ENCODE measurements at regions not wholly inside any gene's neighbourhood (a gene's known extent, or its start where the extent isn't known, plus 50 kb on each side); places are given as distances from the start of the nearest gene placed in this dataset.

- TF ChIP-seq, protein P1, sequence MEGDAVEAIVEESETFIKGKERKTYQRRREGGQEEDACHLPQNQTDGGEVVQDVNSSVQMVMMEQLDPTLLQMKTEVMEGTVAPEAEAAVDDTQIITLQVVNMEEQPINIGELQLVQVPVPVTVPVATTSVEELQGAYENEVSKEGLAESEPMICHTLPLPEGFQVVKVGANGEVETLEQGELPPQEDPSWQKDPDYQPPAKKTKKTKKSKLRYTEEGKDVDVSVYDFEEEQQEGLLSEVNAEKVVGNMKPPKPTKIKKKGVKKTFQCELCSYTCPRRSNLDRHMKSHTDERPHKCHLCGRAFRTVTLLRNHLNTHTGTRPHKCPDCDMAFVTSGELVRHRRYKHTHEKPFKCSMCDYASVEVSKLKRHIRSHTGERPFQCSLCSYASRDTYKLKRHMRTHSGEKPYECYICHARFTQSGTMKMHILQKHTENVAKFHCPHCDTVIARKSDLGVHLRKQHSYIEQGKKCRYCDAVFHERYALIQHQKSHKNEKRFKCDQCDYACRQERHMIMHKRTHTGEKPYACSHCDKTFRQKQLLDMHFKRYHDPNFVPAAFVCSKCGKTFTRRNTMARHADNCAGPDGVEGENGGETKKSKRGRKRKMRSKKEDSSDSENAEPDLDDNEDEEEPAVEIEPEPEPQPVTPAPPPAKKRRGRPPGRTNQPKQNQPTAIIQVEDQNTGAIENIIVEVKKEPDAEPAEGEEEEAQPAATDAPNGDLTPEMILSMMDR (conservative IDR thresholded peaks at IDR 0.05; ENCODE audit: low read depth): no peak
- POLR2A ChIA-PET (ENCODE audit: low non-redundant PET): no interaction called here
- no peak for DNase-seq (ENCODE audit: low spot score)
- no peak overlapping the region for H3K27ac ChIP-seq
- CTCF ChIA-PET: no interaction called here
Measured at GRCh38 chr20:23289249-23289648, 61.3 kb upstream of the NXT1 start.

- DNase-seq (ENCODE audit: low spot score): no peak
- TF ChIP-seq, protein P1 (conservative IDR thresholded peaks at IDR 0.05; ENCODE audit: low read depth): no peak
- no peak overlapping the region for H3K27ac ChIP-seq
- POLR2A ChIA-PET (ENCODE audit: low non-redundant PET): no interaction called here
- CTCF ChIA-PET: no interaction called here
Measured at GRCh38 chr20:23287354-23288190, 63.0 kb upstream of the NXT1 start.

DNA sequence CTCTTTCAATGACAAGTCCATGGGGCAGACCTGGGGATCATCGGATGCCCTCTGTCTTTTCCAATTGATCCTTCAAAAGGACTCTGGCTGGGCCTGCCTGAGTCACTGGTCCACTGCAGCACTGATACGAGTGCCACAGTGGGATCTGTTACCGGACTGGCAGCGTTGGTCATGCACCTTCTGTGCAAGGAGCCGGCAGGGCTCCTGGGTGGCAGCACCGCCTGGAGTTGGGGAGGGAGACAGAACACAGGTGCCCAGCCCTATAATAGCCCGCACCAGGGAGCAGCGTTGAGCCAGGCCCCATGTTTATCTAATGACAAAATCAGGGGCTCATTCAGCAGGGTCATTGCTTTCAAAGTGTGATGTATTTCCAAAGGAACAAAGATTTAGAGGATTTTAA, 64.2 kb upstream of the NXT1 start:
- POLR2A ChIA-PET (ENCODE audit: low non-redundant PET): no interaction called here
- TF ChIP-seq, protein P1 (conservative IDR thresholded peaks at IDR 0.05; ENCODE audit: low read depth): no peak
- no peak overlapping the region for H3K27ac ChIP-seq
- CTCF ChIA-PET: no interaction called here
- no peak for DNase-seq (ENCODE audit: low spot score)

- TF ChIP-seq, protein P1 (conservative IDR thresholded peaks at IDR 0.05; ENCODE audit: low read depth): no peak
- ChIA-PET POLR2A (ENCODE audit: low non-redundant PET) (no interaction called here), CTCF (interaction anchor here (0.7 kb wide), 1 partner anchor 15 kb away, joined by 4 read pairs; no protein-coding TSS in a partner anchor)
- no peak overlapping the region for H3K27ac ChIP-seq
- no peak for DNase-seq (ENCODE audit: low spot score)
Measured at GRCh38 chr20:23285536-23285935, 65.1 kb upstream of the NXT1 start.

DNA sequence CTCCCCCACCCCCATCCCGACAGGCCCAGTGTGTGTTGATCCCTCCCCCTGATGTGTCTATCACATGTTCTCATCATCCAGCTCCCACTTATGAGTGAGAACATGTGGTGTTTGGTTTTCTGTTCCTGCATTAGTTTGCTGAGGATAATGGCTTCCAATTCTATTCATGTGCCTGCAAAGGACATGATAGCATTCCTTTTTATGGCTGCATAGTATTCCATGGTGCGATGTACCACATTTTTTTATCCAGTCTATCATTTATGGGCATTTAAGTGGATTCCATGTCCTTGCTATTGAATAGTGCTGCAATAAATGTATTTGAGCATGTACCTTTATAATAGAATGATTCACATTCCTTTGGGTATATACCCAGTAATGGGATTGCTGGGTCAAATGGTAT, 66.6 kb upstream of the NXT1 start:
- CTCF ChIA-PET: interaction anchor here (0.6 kb wide), 1 partner anchor 42 kb away, joined by 3 read pairs; no protein-coding TSS in a partner anchor
- TF ChIP-seq, protein P1 (conservative IDR thresholded peaks at IDR 0.05; ENCODE audit: low read depth): no peak
- H3K27ac ChIP-seq: no peak overlapping the region
- DNase-seq (ENCODE audit: low spot score): no peak
- POLR2A ChIA-PET (ENCODE audit: low non-redundant PET): no interaction called here

- TF ChIP-seq, protein P1 (conservative IDR thresholded peaks at IDR 0.05; ENCODE audit: low read depth): no peak
- DNase-seq (ENCODE audit: low spot score): no peak
- CTCF ChIA-PET: interaction anchor here (0.6 kb wide), 1 partner anchor 41 kb away, joined by 3 read pairs; no protein-coding TSS in a partner anchor
- H3K27ac ChIP-seq: no peak overlapping the region
- POLR2A ChIA-PET (ENCODE audit: low non-redundant PET): no interaction called here
Measured at GRCh38 chr20:23283096-23283850, 67.3 kb upstream of the NXT1 start.
